AG04449 (cell line): ENCODE measurements at regions not wholly inside any gene's neighbourhood (a gene's known extent, or its start where the extent isn't known, plus 50 kb on each side); places are given as distances from the start of the nearest gene placed in this dataset.

ENCODE experiments used
- CTCF ChIA-PET: fragments of 350-600 bp; formaldehyde crosslinking; extraction: SDS; loops from one replicate; lab custom pipeline; 2021; ENCODE audit warnings: antibody characterized with exemption; lab: Yijun Ruan, JAX
- POLR2A ChIA-PET: fragments of 400-600, 350-600 bp; formaldehyde crosslinking; extraction: SDS; loops from one replicate; lab custom pipeline; 2020; ENCODE audit warnings: antibody characterized with exemption, inconsistent platforms; lab: Yijun Ruan, JAX
- DNase-seq: peaks from one replicate; pipeline ENCODE4 v3.0.0-alpha.2; 2010; ENCODE audit warnings: low read depth, low spot score
- H3K4me3 ChIP-seq: 2 replicates; pipeline ENCODE4 v1.5.1; 2011; ENCODE audit warnings: low read depth, mild to moderate bottlenecking, control low read depth, low read length
- CTCF ChIP-seq: IDR thresholded peaks from one replicate; pipeline ENCODE4 v1.5.1; 2011; ENCODE audit warnings: mild to moderate bottlenecking, moderate library complexity, low read length, control low read depth, inconsistent platforms; ENCODE audit not compliant: insufficient read depth; ENCODE audit errors: missing control alignments

GRCh38 chr7:121002-121785 lies 71.2 kb upstream of the FAM20C start:
- ChIA-PET CTCF (no interaction called here), POLR2A (no interaction called here)
- H3K4me3 ChIP-seq, result no peak overlapping the region
- no peak for DNase-seq
- no peak for TF ChIP-seq CTCF

GRCh38 chr7:123237-123636 lies 69.1 kb upstream of the FAM20C start:
- ChIA-PET CTCF (no interaction called here), POLR2A (no interaction called here)
- DNase-seq, result no peak
- no peak overlapping the region for H3K4me3 ChIP-seq
- no peak for TF ChIP-seq CTCF

GRCh38 chr7:124130-124949 lies 68.0 kb upstream of the FAM20C start:
- DNase-seq, result no peak
- ChIA-PET CTCF (interaction anchor here (1.0 kb wide), 1 partner anchor 59 kb away, joined by 4 read pairs; no protein-coding TSS in a partner anchor), POLR2A (no interaction called here)
- H3K4me3 ChIP-seq, result no peak overlapping the region
- TF ChIP-seq CTCF, result no peak

GRCh38 chr7:125061-125475 lies 67.3 kb upstream of the FAM20C start:
- ChIA-PET CTCF (interaction anchor here (1.0 kb wide), 1 partner anchor 60 kb away, joined by 4 read pairs; no protein-coding TSS in a partner anchor), POLR2A (no interaction called here)
- H3K4me3 ChIP-seq, result no peak overlapping the region
- no peak for TF ChIP-seq CTCF
- no peak for DNase-seq

GRCh38 chr7:125661-126060 lies 66.7 kb upstream of the FAM20C start:
- ChIA-PET POLR2A (no interaction called here), CTCF (no interaction called here)
- DNase-seq, result no peak
- TF ChIP-seq CTCF, result no peak
- H3K4me3 ChIP-seq, result no peak overlapping the region

- no peak overlapping the region for H3K4me3 ChIP-seq
- TF ChIP-seq CTCF, result no peak
- DNase-seq, result no peak
- ChIA-PET CTCF (no interaction called here), POLR2A (no interaction called here)
Observed at GRCh38 chr7:126368-126767, 66.0 kb upstream of the FAM20C start.
